ENCODE measurements at regions not wholly inside any gene's neighbourhood (a gene's known extent, or its start where the extent isn't known, plus 50 kb on each side); places are given as distances from the start of the nearest gene placed in this dataset.

GRCh38 chr13:47306991-47307390 lies 410.1 kb upstream of the HTR2A start:
- TF ChIP-seq CTCF (tag by site-specific recombination; IDR thresholded peaks at IDR 0.05): no peak
- no peak for TF ChIP-seq REPIN1 (tag by site-specific recombination; IDR thresholded peaks at IDR 0.05; ENCODE audit: low read depth)
- TF ChIP-seq ZNF248 (tag by site-specific recombination; IDR thresholded peaks at IDR 0.05): no peak
- no peak for TF ChIP-seq PRDM10 (tag by site-specific recombination; IDR thresholded peaks at IDR 0.05)
- no peak for TF ChIP-seq SETDB1 (IDR thresholded peaks at IDR 0.05; ENCODE audit: insufficient read length, low read length)
